Choroid plexus epithelial cell (primary cell): ENCODE measurements at regions not wholly inside any gene's neighbourhood (a gene's known extent, or its start where the extent isn't known, plus 50 kb on each side); places are given as distances from the start of the nearest gene placed in this dataset.

Experiments
- DNase-seq: peaks from one replicate; pipeline ENCODE4 v3.0.0-alpha.2; 2010; ENCODE audit warnings: low read depth
- H3K4me3 ChIP-seq: 2 replicates; pipeline ENCODE4 v1.5.1; 2011; ENCODE audit warnings: low read depth, mild to moderate bottlenecking, control low read depth, low read length, moderate library complexity
- CTCF ChIP-seq: conservative IDR thresholded peaks from 2 replicates; pipeline ENCODE4 v1.5.1; 2011; ENCODE audit warnings: low read depth, mild to moderate bottlenecking, control low read depth, inconsistent platforms, low read length, moderate library complexity

- no peak for DNase-seq
- no peak for TF ChIP-seq CTCF
- H3K4me3 ChIP-seq, result no peak overlapping the region
These were observed 330.4 kb upstream of the ETAA1 start for GRCh38 chr2:67066782-67067181.

GRCh38 chr2:67067656-67068055 is 329.5 kb upstream of the ETAA1 start:
- DNase-seq, result no peak
- no peak for TF ChIP-seq CTCF
- H3K4me3 ChIP-seq, result no peak overlapping the region

- DNase-seq, result no peak
- no peak for TF ChIP-seq CTCF
- H3K4me3 ChIP-seq, result no peak overlapping the region
These were observed 326.3 kb upstream of the ETAA1 start for GRCh38 chr2:67070826-67071225.

GRCh38 chr2:67075056-67075455 is 322.1 kb upstream of the ETAA1 start:
- no peak for DNase-seq
- H3K4me3 ChIP-seq, result no peak overlapping the region
- TF ChIP-seq CTCF, result no peak

GRCh38 chr2:67075530-67076238 is 321.4 kb upstream of the ETAA1 start:
- H3K4me3 ChIP-seq, result no peak overlapping the region
- TF ChIP-seq CTCF, result no peak
- no peak for DNase-seq

GRCh38 chr2:67076239-67076624 is 320.9 kb upstream of the ETAA1 start:
- no peak overlapping the region for H3K4me3 ChIP-seq
- no peak for DNase-seq
- TF ChIP-seq CTCF, result no peak

- DNase-seq, result no peak
- no peak overlapping the region for H3K4me3 ChIP-seq
These were observed 317.4 kb upstream of the ETAA1 start for GRCh38 chr2:67079729-67080128.

More at GRCh38 chr2:67079729-67080128, 317.4 kb upstream of the ETAA1 start:
- no peak for TF ChIP-seq CTCF
